ENCODE measurements at regions not wholly inside any gene's neighbourhood (a gene's known extent, or its start where the extent isn't known, plus 50 kb on each side); places are given as distances from the start of the nearest gene placed in this dataset.

DNA sequence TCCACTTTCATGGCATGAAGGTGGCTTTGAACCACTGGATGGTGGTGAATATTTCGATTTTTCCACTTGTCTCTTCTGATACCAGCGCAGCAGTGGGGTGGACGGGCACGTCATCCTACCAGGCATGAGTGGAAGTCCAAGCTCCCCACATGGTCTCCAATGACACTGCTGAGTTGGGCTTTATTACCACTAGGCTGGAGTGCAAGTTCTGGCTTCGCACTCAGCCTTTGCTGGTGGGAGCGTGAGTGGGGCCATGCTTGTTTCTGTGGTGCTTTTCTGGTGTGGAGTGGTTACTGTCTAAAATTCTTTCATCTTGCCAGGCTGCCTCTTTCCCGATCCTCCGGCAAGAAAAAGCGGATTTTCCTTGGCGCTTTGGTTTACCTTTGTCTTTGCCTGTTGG, 70.1 kb upstream of the SDK1 start:
- no peaks in the 10 kb centered on the region for H3K36me3 ChIP-seq (ENCODE audit: control insufficient read depth in 2 of 3, insufficient read depth in 3 of 3, low read length in 3 of 3)
- intact Hi-C loops (cut with DNase I) = no loop called here
- H3K27me3 ChIP-seq (ENCODE audit: control insufficient read depth, insufficient read depth, low read length) = no peaks in the 10 kb centered on the region
- TF ChIP-seq, protein P1, sequence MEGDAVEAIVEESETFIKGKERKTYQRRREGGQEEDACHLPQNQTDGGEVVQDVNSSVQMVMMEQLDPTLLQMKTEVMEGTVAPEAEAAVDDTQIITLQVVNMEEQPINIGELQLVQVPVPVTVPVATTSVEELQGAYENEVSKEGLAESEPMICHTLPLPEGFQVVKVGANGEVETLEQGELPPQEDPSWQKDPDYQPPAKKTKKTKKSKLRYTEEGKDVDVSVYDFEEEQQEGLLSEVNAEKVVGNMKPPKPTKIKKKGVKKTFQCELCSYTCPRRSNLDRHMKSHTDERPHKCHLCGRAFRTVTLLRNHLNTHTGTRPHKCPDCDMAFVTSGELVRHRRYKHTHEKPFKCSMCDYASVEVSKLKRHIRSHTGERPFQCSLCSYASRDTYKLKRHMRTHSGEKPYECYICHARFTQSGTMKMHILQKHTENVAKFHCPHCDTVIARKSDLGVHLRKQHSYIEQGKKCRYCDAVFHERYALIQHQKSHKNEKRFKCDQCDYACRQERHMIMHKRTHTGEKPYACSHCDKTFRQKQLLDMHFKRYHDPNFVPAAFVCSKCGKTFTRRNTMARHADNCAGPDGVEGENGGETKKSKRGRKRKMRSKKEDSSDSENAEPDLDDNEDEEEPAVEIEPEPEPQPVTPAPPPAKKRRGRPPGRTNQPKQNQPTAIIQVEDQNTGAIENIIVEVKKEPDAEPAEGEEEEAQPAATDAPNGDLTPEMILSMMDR (IDR thresholded peaks at IDR 0.05; ENCODE audit: borderline replicate concordance, extremely low read depth, insufficient read depth) = no peak
- FAIRE-seq (no peak), DNase-seq (no peak)
- H3K4me3 ChIP-seq (ENCODE audit: low read length in 3 of 3) = no peak overlapping the region
- no peak overlapping the region for H3K27ac ChIP-seq (ENCODE audit: low read depth in 2 of 2, low read length in 2 of 2)
- no peak overlapping the region for H3K9ac ChIP-seq (ENCODE audit: low read length in 3 of 3)
- no peaks in the 10 kb centered on the region for H3K9me3 ChIP-seq (ENCODE audit: control insufficient read depth in 2 of 3, insufficient read depth in 1 of 3, low read length in 3 of 3)
- H3K4me1 ChIP-seq (ENCODE audit: control insufficient read depth in 2 of 3, insufficient read depth in 2 of 3, low read depth in 1 of 3, low read length in 3 of 3) = no peaks in the 10 kb centered on the region

DNA sequence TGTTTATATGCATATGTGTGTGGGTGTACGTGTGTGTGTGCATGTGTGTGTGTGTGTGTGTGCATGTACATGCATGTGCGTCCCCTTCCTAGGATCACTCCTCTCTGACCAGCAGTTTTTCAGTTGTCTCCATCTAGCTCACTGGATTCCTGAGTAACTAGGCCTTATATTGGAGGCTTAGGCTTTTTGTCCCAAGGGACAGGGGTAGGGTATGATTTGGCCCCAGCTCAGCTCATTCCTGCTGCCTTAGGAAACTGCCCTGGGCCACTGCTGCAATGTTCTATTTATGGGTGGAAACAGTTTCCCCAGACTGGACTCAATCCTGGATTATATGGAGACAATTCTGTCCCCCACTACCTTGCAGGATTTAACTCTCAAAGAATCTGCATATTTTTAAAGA, 68.8 kb upstream of the SDK1 start:
- intact Hi-C loops (cut with DNase I) = no loop called here
- no peak overlapping the region for H3K9ac ChIP-seq (ENCODE audit: low read length in 3 of 3)
- FAIRE-seq = no peak

DNA sequence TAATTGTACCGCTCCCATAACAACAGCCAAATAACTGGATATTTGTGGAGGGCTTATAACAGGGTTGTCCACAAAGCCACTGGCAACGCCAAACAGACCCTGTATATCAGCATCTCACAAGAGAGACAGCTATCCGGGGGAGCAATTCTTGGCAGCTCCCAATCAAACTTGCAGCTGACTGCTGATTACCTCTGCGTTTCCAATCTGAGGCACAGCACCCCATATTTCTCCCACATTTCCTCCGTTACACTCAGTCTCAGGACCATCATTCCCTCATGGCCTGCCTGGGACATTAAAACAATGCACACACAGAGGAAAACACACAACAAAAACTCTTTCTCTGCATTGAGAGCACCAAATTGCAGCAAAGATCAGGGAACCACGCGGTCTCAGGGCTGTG, 67.8 kb upstream of the SDK1 start:
- H3K9ac ChIP-seq (ENCODE audit: low read length in 3 of 3) = no peak overlapping the region
- no peaks in the 10 kb centered on the region for H3K27me3 ChIP-seq (ENCODE audit: control insufficient read depth, insufficient read depth, low read length)
- DNase-seq (no peak), FAIRE-seq (no peak)
- intact Hi-C loops (cut with DNase I) = no loop called here
- no peaks in the 10 kb centered on the region for H3K4me1 ChIP-seq (ENCODE audit: control insufficient read depth in 2 of 3, insufficient read depth in 2 of 3, low read depth in 1 of 3, low read length in 3 of 3)
- H3K9me3 ChIP-seq (ENCODE audit: control insufficient read depth in 2 of 3, insufficient read depth in 1 of 3, low read length in 3 of 3) = peaks cover 0 to 9% (median 0%) of the 10 kb centered on the region in 3 donors
- no peak overlapping the region for H3K4me3 ChIP-seq (ENCODE audit: low read length in 3 of 3)
- TF ChIP-seq, protein P1 (IDR thresholded peaks at IDR 0.05; ENCODE audit: borderline replicate concordance, extremely low read depth, insufficient read depth) = no peak
- no peaks in the 10 kb centered on the region for H3K36me3 ChIP-seq (ENCODE audit: control insufficient read depth in 2 of 3, insufficient read depth in 3 of 3, low read length in 3 of 3)
- H3K27ac ChIP-seq (ENCODE audit: low read depth in 2 of 2, low read length in 2 of 2) = no peak overlapping the region

More for the DNA sequence above, 68.8 kb upstream of the SDK1 start:
- no peak for DNase-seq
- H3K27me3 ChIP-seq (ENCODE audit: control insufficient read depth, insufficient read depth, low read length) = no peaks in the 10 kb centered on the region
- no peaks in the 10 kb centered on the region for H3K36me3 ChIP-seq (ENCODE audit: control insufficient read depth in 2 of 3, insufficient read depth in 3 of 3, low read length in 3 of 3)
- peaks cover 0 to 9% (median 0%) of the 10 kb centered on the region in 3 donors for H3K9me3 ChIP-seq (ENCODE audit: control insufficient read depth in 2 of 3, insufficient read depth in 1 of 3, low read length in 3 of 3)
- no peaks in the 10 kb centered on the region for H3K4me1 ChIP-seq (ENCODE audit: control insufficient read depth in 2 of 3, insufficient read depth in 2 of 3, low read depth in 1 of 3, low read length in 3 of 3)
- TF ChIP-seq, protein P1 (IDR thresholded peaks at IDR 0.05; ENCODE audit: borderline replicate concordance, extremely low read depth, insufficient read depth) = no peak
- H3K4me3 ChIP-seq (ENCODE audit: low read length in 3 of 3) = no peak overlapping the region
- no peak overlapping the region for H3K27ac ChIP-seq (ENCODE audit: low read depth in 2 of 2, low read length in 2 of 2)

- Histone ChIP-seq H3K9ac (ENCODE audit: low read length in 3 of 3) (no peak overlapping the region), H3K4me3 (ENCODE audit: low read length in 3 of 3) (no peak overlapping the region), H3K27ac (ENCODE audit: low read depth in 2 of 2, low read length in 2 of 2) (no peak overlapping the region), H3K4me1 (ENCODE audit: control insufficient read depth in 2 of 3, insufficient read depth in 2 of 3, low read depth in 1 of 3, low read length in 3 of 3) (no peaks in the 10 kb centered on the region), H3K27me3 (ENCODE audit: control insufficient read depth, insufficient read depth, low read length) (no peaks in the 10 kb centered on the region), H3K36me3 (ENCODE audit: control insufficient read depth in 2 of 3, insufficient read depth in 3 of 3, low read length in 3 of 3) (no peaks in the 10 kb centered on the region), H3K9me3 (ENCODE audit: control insufficient read depth in 2 of 3, insufficient read depth in 1 of 3, low read length in 3 of 3) (peaks cover 0 to 9% (median 0%) of the 10 kb centered on the region in 3 donors)
- TF ChIP-seq, protein P1 (IDR thresholded peaks at IDR 0.05; ENCODE audit: borderline replicate concordance, extremely low read depth, insufficient read depth) = no peak
- intact Hi-C loops (cut with DNase I) = no loop called here
- FAIRE-seq (no peak), DNase-seq (no peak)
Measured at GRCh38 chr7:3234051-3234450, 67.0 kb upstream of the SDK1 start.

All from kidney (tissue), 13 donors.